Transverse colon (tissue), 4 donors: ENCODE measurements at regions not wholly inside any gene's neighbourhood (a gene's known extent, or its start where the extent isn't known, plus 50 kb on each side); places are given as distances from the start of the nearest gene placed in this dataset.

Source experiments
- EP300 ChIP-seq: sonication (generic); formaldehyde crosslinking; IDR thresholded peaks from one replicate; pipeline ENCODE4 v1.6.1; 2017; ENCODE audit warnings: antibody characterized with exemption, low read depth
- POLR2A ChIP-seq: fragments of 450-650 bp; IDR thresholded peaks from one replicate; pipeline ENCODE4 v1.6.1; 2016; ENCODE audit warnings: antibody characterized with exemption, mild to moderate bottlenecking, moderate library complexity
- POLR2AphosphoS5 ChIP-seq, 3 donors: sonication (generic); formaldehyde crosslinking; IDR thresholded peaks; one replicate each; pipeline ENCODE4 v1.6.1; 2016; ENCODE audit warnings: antibody characterized with exemption in 3 of 3
- TF ChIP-seq, protein P1 (sequence below), 5 experiments: fragments of 200-600 bp in 3 of 5; fragments of 450-650 bp in 2 of 5; sonication (generic) in 3 of 5; IDR thresholded peaks; 1 replicate in 2 of 5; 2 replicates in 3 of 5; pipeline ENCODE4 v1.5.1; 2016 to 2017; ENCODE audit warnings: antibody characterized with exemption in 5 of 5, inconsistent platforms in 3 of 5, mild to moderate bottlenecking in 2 of 5, moderate library complexity in 1 of 5

DNA sequence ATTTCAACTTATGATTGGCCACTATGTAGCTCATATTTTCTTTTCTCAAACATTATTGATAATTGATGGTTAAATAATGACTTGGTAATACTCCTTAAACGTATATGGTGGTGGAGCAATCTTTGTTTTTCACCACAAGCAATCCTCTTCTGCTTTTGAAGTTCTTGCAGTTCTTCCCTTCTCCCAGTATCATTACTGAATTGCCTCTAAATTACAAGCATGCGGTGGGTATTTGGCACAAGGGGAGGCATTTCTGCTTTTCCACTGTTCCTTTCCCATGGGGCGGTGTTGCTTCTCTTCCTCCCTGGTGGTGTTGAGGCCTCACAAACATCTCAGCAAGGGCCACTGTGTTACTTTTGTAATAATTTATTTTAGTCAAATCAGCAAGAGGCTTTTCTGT lies 234.4 kb upstream of the RXFP2 start:
- TF ChIP-seq, protein P1, sequence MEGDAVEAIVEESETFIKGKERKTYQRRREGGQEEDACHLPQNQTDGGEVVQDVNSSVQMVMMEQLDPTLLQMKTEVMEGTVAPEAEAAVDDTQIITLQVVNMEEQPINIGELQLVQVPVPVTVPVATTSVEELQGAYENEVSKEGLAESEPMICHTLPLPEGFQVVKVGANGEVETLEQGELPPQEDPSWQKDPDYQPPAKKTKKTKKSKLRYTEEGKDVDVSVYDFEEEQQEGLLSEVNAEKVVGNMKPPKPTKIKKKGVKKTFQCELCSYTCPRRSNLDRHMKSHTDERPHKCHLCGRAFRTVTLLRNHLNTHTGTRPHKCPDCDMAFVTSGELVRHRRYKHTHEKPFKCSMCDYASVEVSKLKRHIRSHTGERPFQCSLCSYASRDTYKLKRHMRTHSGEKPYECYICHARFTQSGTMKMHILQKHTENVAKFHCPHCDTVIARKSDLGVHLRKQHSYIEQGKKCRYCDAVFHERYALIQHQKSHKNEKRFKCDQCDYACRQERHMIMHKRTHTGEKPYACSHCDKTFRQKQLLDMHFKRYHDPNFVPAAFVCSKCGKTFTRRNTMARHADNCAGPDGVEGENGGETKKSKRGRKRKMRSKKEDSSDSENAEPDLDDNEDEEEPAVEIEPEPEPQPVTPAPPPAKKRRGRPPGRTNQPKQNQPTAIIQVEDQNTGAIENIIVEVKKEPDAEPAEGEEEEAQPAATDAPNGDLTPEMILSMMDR (IDR thresholded peaks at IDR 0.05), result no peak
- TF ChIP-seq POLR2A (no peak), EP300 (no peak), POLR2AphosphoS5 (IDR thresholded peaks at IDR 0.05) (no peak)
